ENCODE measurements at regions not wholly inside any gene's neighbourhood (a gene's known extent, or its start where the extent isn't known, plus 50 kb on each side); places are given as distances from the start of the nearest gene placed in this dataset. TPM values are rescaled to one million over a fixed set of nuclear protein-coding genes. Genes with fewer than 3 reads are reported as not detected.

GRCh38 chr1:91624331-91624730 lies 123.7 kb downstream of the CDC7 start:
- H3K9me3 ChIP-seq = no peaks in the 10 kb centered on the region
- H3K4me1 ChIP-seq = peaks cover 31 to 33% of the 10 kb centered on the region in 2 donors
- no peaks in the 10 kb centered on the region for H3K36me3 ChIP-seq
- H3K27me3 ChIP-seq = no peaks in the 10 kb centered on the region
- 96 to 98% methylated on average over 4 of the region's 4 CpGs for WGBS, 2 donors
- no peak for DNase-seq
- no peak overlapping the region for H3K4me3 ChIP-seq (replicated peaks in 1 of 3)
- TF ChIP-seq POLR2A (IDR thresholded peaks at IDR 0.05) (no peak), CTCF (IDR thresholded peaks at IDR 0.05) (no peak)
- H3K27ac ChIP-seq = no peak overlapping the region
- intact Hi-C loops (cut with DNase I) = loop anchor here (10.0 kb wide), 1 partner anchor 120 kb away; no protein-coding TSS in a partner anchor

Small RNA genes in the stretch of these regions (small RNA-seq; reads per million reads assigned to genes)
- gene AL714022.1 = not detected
